GM12891 (cell line): ENCODE measurements at regions not wholly inside any gene's neighbourhood (a gene's known extent, or its start where the extent isn't known, plus 50 kb on each side); places are given as distances from the start of the nearest gene placed in this dataset.

Source experiments
- PAX5 ChIP-seq: IDR thresholded peaks from 2 replicates; pipeline ENCODE4 v1.6.1; 2011; ENCODE audit warnings: low read length, moderate library complexity, mild to moderate bottlenecking; ENCODE audit not compliant: insufficient read depth, severe bottlenecking
- POLR2A ChIP-seq: IDR thresholded peaks from 2 replicates; pipeline ENCODE4 v1.6.1; 2011; ENCODE audit warnings: low read depth, low read length, control low read depth
- POLR2AphosphoS5 ChIP-seq: IDR thresholded peaks from 2 replicates; pipeline ENCODE4 v1.6.1; 2011; ENCODE audit warnings: low read depth, low read length, control low read depth
- TAF1 ChIP-seq: IDR thresholded peaks from 2 replicates; pipeline ENCODE4 v1.6.1; 2011; ENCODE audit warnings: low read depth, low read length, control low read depth

DNA sequence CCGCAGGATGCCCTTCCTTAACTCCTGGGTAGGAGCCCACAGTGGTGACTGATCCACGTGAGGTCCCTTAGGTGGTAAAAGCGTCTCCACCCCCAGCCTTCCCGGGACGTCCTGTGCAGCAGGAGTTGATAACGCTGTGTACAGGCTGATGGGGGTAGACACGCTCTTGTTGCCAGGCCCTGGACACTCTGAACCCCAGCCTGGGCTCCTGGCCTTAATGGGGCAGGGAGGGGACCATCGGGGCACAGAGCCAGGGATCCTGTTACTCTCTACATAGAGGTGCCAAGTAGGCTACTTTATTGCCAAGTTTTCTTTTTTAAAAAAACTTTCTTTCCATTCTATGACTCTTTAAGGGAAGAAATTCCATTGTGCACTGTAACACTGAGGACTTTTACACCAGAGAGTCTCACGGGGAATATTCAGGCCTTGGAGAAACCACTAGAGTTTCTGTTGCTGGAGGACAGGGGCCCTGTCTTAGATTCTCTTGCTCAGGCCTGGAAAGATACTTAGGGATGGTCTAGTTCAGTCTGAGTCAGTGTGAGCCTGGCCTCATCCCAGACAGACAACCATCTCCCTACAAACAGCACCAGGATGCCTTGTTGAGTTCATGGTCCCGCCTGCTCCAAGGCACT lies 104.3 kb upstream of the RNU6-1 start:
- TF ChIP-seq POLR2A (no peak), POLR2AphosphoS5 (no peak), TAF1 (no peak), PAX5 (no peak)
